K562 (cell line): ENCODE measurements at regions not wholly inside any gene's neighbourhood (a gene's known extent, or its start where the extent isn't known, plus 50 kb on each side); places are given as distances from the start of the nearest gene placed in this dataset.

ENCODE experiments used
- ATAC-seq: fragments of 200-7000 bp; cut with Tn5 transposase; 3 replicates; pipeline ENCODE4 v1.9.1; 2020; ENCODE audit warnings: moderate library complexity
- BruUV-seq: library from RNA; stranded (reverse); fragments of 400-500 nt; replicated peaks from 2 replicates; lab custom pipeline; 2021; lab: Mats Ljungman, UMichigan
- CTCF ChIA-PET: fragments of 300-600 bp; formaldehyde crosslinking; extraction: SDS; loops from one replicate; lab custom pipeline; 2021; ENCODE audit warnings: low intra/inter-chr PET ratio; lab: Yijun Ruan, JAX
- POLR2A ChIA-PET: fragments of 300-600, 350-650 bp; sonication (Branson Sonifier 250); formaldehyde crosslinking; extraction: SDS; loops from one replicate; lab custom pipeline; 2021; ENCODE audit warnings: antibody characterized with exemption, inconsistent platforms; lab: Yijun Ruan, JAX
- DNase-seq, 4 experiments: peaks; one replicate each; pipeline versions ENCODE4 v3.0.0 to v3.0.0-alpha.2; 2011 to 2018; ENCODE audit warnings: low spot score in 3 of 4, mixed read lengths in 3 of 4; ENCODE audit errors: extremely low read depth in 1 of 4
- FAIRE-seq: peaks from 2 replicates; lab custom pipeline; 2011; peaks lifted over from hg19 to GRCh38; lab: Jason Lieb, UNC
- H2AFZ ChIP-seq: 2 replicates; pipeline ENCODE4 v1.6.0; 2011; ENCODE audit warnings: low read depth, low read length, control low read depth, inconsistent platforms
- H3K27ac ChIP-seq: fragments of 200-600 bp; 3 replicates; pipeline ENCODE4 v1.8.0; 2011; ENCODE audit warnings: low read depth, mild to moderate bottlenecking, control low read depth, inconsistent platforms, low read length, moderate library complexity, mixed read lengths; ENCODE audit errors: extremely low read depth
- H3K27me3 ChIP-seq, 2 experiments: fragments of 300-600 bp in 1 of 2; 2 replicates in 1 of 2; 3 replicates in 1 of 2; pipeline versions ENCODE4 v1.6.0 to v1.8.0; 2011; ENCODE audit warnings: inconsistent platforms in 2 of 2, low read length in 2 of 2, mild to moderate bottlenecking in 1 of 2, mixed read lengths in 1 of 2, moderate library complexity in 1 of 2; ENCODE audit not compliant: control insufficient read depth in 2 of 2, insufficient read depth in 2 of 2
- H3K36me3 ChIP-seq: fragments of 300-600 bp; 3 replicates; pipeline ENCODE4 v1.8.0; 2011; ENCODE audit warnings: mild to moderate bottlenecking, low read length, inconsistent platforms; ENCODE audit not compliant: control insufficient read depth, insufficient read depth
- H3K4me1 ChIP-seq, 2 experiments: fragments of 200-600 bp in 1 of 2; replicated peaks in 1 of 2; 2 replicates in 1 of 2; 3 replicates in 1 of 2; pipeline versions ENCODE4 v1.5.1 to v1.8.0; 2011; ENCODE audit warnings: inconsistent platforms in 2 of 2, low read length in 2 of 2, mild to moderate bottlenecking in 1 of 2, mixed read lengths in 1 of 2, moderate library complexity in 1 of 2; ENCODE audit not compliant: control insufficient read depth in 2 of 2, insufficient read depth in 2 of 2
- H3K4me2 ChIP-seq: 2 replicates; pipeline ENCODE4 v1.6.1; 2011; ENCODE audit warnings: low read length, control low read depth, inconsistent platforms, mixed read lengths; ENCODE audit not compliant: insufficient read depth
- H3K4me3 ChIP-seq: fragments of 200-600 bp; sonication (generic), shearing (Covaris generic); 2 replicates; pipeline ENCODE4 v1.5.1; 2016; ENCODE audit warnings: control low read depth, inconsistent platforms
- H3K79me2 ChIP-seq: fragments of 200-600 bp; 3 replicates; pipeline ENCODE4 v1.8.0; 2011; ENCODE audit warnings: low read length, inconsistent platforms; ENCODE audit not compliant: control insufficient read depth, insufficient read depth
- H3K9ac ChIP-seq, 2 experiments: 2 replicates each; pipeline versions ENCODE4 v1.6.0 to v1.6.1; 2011; ENCODE audit warnings: low read depth in 2 of 2, low read length in 2 of 2, control low read depth in 1 of 2, inconsistent platforms in 1 of 2, mild to moderate bottlenecking in 1 of 2, mixed read lengths in 1 of 2; ENCODE audit not compliant: insufficient read depth in 1 of 2
- H3K9me1 ChIP-seq: one replicate; pipeline ENCODE4 v1.6.0; 2011; ENCODE audit warnings: inconsistent platforms, mild to moderate bottlenecking, low read length, moderate library complexity; ENCODE audit not compliant: control insufficient read depth, insufficient read depth
- H3K9me3 ChIP-seq: replicated peaks from 2 replicates; pipeline ENCODE4 v1.5.1; 2011; ENCODE audit warnings: low read depth, low read length, inconsistent platforms; ENCODE audit not compliant: control insufficient read depth, insufficient read depth
- H4K20me1 ChIP-seq: replicated peaks from 2 replicates; pipeline ENCODE4 v1.6.1; 2011; ENCODE audit warnings: low read length, inconsistent platforms, mixed read lengths; ENCODE audit not compliant: control insufficient read depth, insufficient read depth
- EGR1 ChIP-seq: fragments of 450-650 bp; conservative IDR thresholded peaks from 2 replicates; pipeline ENCODE4 v1.6.1; 2017; ENCODE audit warnings: mild to moderate bottlenecking
- ETV5 ChIP-seq: sonication (generic); formaldehyde crosslinking; IDR thresholded peaks from 2 replicates; pipeline ENCODE4 v1.4.0; 2020; ENCODE audit warnings: low read depth, mild to moderate bottlenecking, missing genetic modification reagents
- ETV6 ChIP-seq, 3 experiments: fragments of 150-350 bp in 1 of 3; sonication (generic) in 1 of 3; formaldehyde crosslinking in 1 of 3; IDR thresholded peaks; 2 replicates each; pipeline versions ENCODE4 v1.6.1 to v1.8.0; 2014 to 2022; ENCODE audit warnings: borderline replicate concordance in 2 of 3, low read depth in 2 of 3, antibody characterized with exemption in 1 of 3, low read length in 1 of 3, mild to moderate bottlenecking in 1 of 3, missing genetic modification reagents in 1 of 3
- HMG20A ChIP-seq: fragments of 450-650 bp; formaldehyde crosslinking; conservative IDR thresholded peaks from 2 replicates; pipeline ENCODE4 v1.4.0; 2020; ENCODE audit warnings: mild to moderate bottlenecking, mixed read lengths
- HOXB6 ChIP-seq: fragments of 250-450 bp; sonication (Bioruptor Pico); IDR thresholded peaks from 2 replicates; pipeline ENCODE4 v1.5.1; 2022; ENCODE audit warnings: mild to moderate bottlenecking, borderline replicate concordance
- MAFF ChIP-seq: IDR thresholded peaks from 2 replicates; pipeline ENCODE4 v1.6.1; 2012; ENCODE audit warnings: low read length, improper control_type of control experiment
- MYBL2 ChIP-seq, 2 experiments: fragments of 450-650 bp in 1 of 2; sonication (generic) in 1 of 2; formaldehyde crosslinking in 1 of 2; IDR thresholded peaks; 2 replicates each; pipeline versions ENCODE4 v1.6.1 to v1.8.1; 2017 to 2022; ENCODE audit warnings: borderline replicate concordance in 1 of 2, inconsistent platforms in 1 of 2, low read depth in 1 of 2, mild to moderate bottlenecking in 1 of 2, missing genetic modification reagents in 1 of 2, moderate library complexity in 1 of 2
- POLR2AphosphoS2 ChIP-seq: IDR thresholded peaks from 2 replicates; pipeline ENCODE4 v1.6.1; 2012; ENCODE audit warnings: low read length, improper control_type of control experiment
- RAD21 ChIP-seq, 2 experiments: fragments of 250-450 bp in 1 of 2; fragments of 450-650 bp in 1 of 2; sonication (Bioruptor Pico) in 1 of 2; formaldehyde crosslinking in 1 of 2; IDR thresholded peaks in 1 of 2; conservative IDR thresholded peaks in 1 of 2; 2 replicates each; pipeline versions ENCODE4 v1.4.0 to v1.8.0; 2020 to 2022; ENCODE audit warnings: mild to moderate bottlenecking in 2 of 2, moderate library complexity in 1 of 2
- RBM17 ChIP-seq: fragments of 200-400 bp; formaldehyde crosslinking; IDR thresholded peaks from 2 replicates; pipeline ENCODE4 v1.6.1; 2017; ENCODE audit warnings: low read depth, mild to moderate bottlenecking, low read length, borderline replicate concordance
- RNF219 ChIP-seq: fragments of 250-450 bp; sonication (Bioruptor Pico); IDR thresholded peaks from 2 replicates; pipeline ENCODE4 v1.5.0; 2022; ENCODE audit warnings: mild to moderate bottlenecking
- STAG1 ChIP-seq: sonication (generic); formaldehyde crosslinking; IDR thresholded peaks from 2 replicates; pipeline ENCODE4 v1.5.0; 2020; ENCODE audit warnings: missing genetic modification reagents, borderline replicate concordance
- TFAP4 ChIP-seq: sonication (generic); formaldehyde crosslinking; IDR thresholded peaks from 2 replicates; pipeline ENCODE4 v1.8.0; 2022; ENCODE audit warnings: missing genetic modification reagents, mild to moderate bottlenecking, moderate library complexity, borderline replicate concordance
- USF1 ChIP-seq: sonication (generic); formaldehyde crosslinking; IDR thresholded peaks from 2 replicates; pipeline ENCODE4 v1.9.0; 2022; ENCODE audit warnings: mild to moderate bottlenecking, missing genetic modification reagents
- ZNF274 ChIP-seq: IDR thresholded peaks from 2 replicates; pipeline ENCODE4 v1.6.1; 2011; ENCODE audit warnings: low read depth, mild to moderate bottlenecking, low read length, moderate library complexity, borderline replicate concordance
- ZNF3 ChIP-seq: fragments of 250-450 bp; sonication (Bioruptor Pico); IDR thresholded peaks from 2 replicates; pipeline ENCODE4 v1.5.0; 2021; ENCODE audit warnings: mild to moderate bottlenecking, moderate library complexity
- ZNF436 ChIP-seq: fragments of 250-450, 450-650 bp; sonication (Bioruptor Pico); formaldehyde crosslinking; IDR thresholded peaks from 2 replicates; pipeline ENCODE4 v1.7.0; 2020; ENCODE audit warnings: mild to moderate bottlenecking
- WGBS: fragments of 100-300 bp; shearing (Covaris generic); methylation state at CpG from one replicate; pipeline ENCODE4 v1.1.6; 2016; ENCODE audit warnings: low coverage, mixed read lengths; ENCODE audit not compliant: insufficient coverage; ENCODE audit errors: missing lambda C conversion rate; 5-methylcytosine and 5-hydroxymethylcytosine counted together
- in situ Hi-C: fragments of 300-500 bp; cut with MboI; formaldehyde crosslinking; loops from 4 replicates; pipeline ENCODE4 v1.15.0; 2018; ENCODE audit warnings: inconsistent platforms, mixed read lengths
- intact Hi-C: fragments of 100-400 bp; cut with micrococcal nuclease; formaldehyde crosslinking; loops from 2 replicates; pipeline ENCODE4 v1.14.2; 2022

- TF ChIP-seq ZNF274 (no peak), HMG20A (no peak), HOXB6 (CRISPR knock-in tag) (no peak)
These were observed 390.6 kb upstream of the ZFP42 start (continued) for GRCh38 chr4:187604984-187605383.

GRCh38 chr4:187606581-187606980, 389.0 kb upstream of the ZFP42 start:
- CTCF ChIA-PET: no interaction called here
- FAIRE-seq: peak; percentile 78
- TF ChIP-seq MYBL2 (IDR thresholded peaks at IDR 0.05; ENCODE audit: low read depth) (no peak), MYBL2 (CRISPR knock-in tag; IDR thresholded peaks at IDR 0.05; ENCODE audit: borderline replicate concordance) (no peak), ETV5 (CRISPR knock-in tag) (no peak), RAD21 (CRISPR knock-in tag; conservative IDR thresholded peaks at IDR 0.05 in 1 of 2, IDR thresholded peaks at IDR 0.05 in 1 of 2) (peak; percentile 72 to 73), POLR2AphosphoS2 (no peak), RNF219 (CRISPR knock-in tag) (no peak), ETV6 (IDR thresholded peaks at IDR 0.05; ENCODE audit: borderline replicate concordance in 1 of 2, low read depth in 2 of 2, low read length in 1 of 2) (no peak), ETV6 (CRISPR knock-in tag; IDR thresholded peaks at IDR 0.05; ENCODE audit: borderline replicate concordance) (no peak), ZNF436 (no peak), RBM17 (no peak), MAFF (no peak), STAG1 (CRISPR knock-in tag) (peak; percentile 30; the same call in 1 of the 2 replicates), TFAP4 (CRISPR knock-in tag) (no peak), EGR1 (no peak), ZNF3 (CRISPR knock-in tag) (no peak), USF1 (CRISPR knock-in tag) (peak; percentile 12; the same call in 1 of the 2 replicates)

More at GRCh38 chr4:187606581-187606980, 389.0 kb upstream of the ZFP42 start:
- H3K9me1 ChIP-seq: no peaks in the 10 kb centered on the region
- POLR2A ChIA-PET: no interaction called here
- no peak overlapping the region for H3K27ac ChIP-seq
- no peak overlapping the region for H3K9ac ChIP-seq
- H3K4me3 ChIP-seq: no peak overlapping the region
- BruUV-seq: no TSS peak
- H4K20me1 ChIP-seq: no peaks in the 10 kb centered on the region
- DNase-seq (peak; percentile 37 to 67 (median 53)), ATAC-seq (peak; percentile 73; the same call in 2 of the 3 replicates)
- no peaks in the 10 kb centered on the region for H3K79me2 ChIP-seq
- H3K36me3 ChIP-seq: no peaks in the 10 kb centered on the region
- no peaks in the 10 kb centered on the region for H3K27me3 ChIP-seq
- H3K4me1 ChIP-seq: no peaks in the 10 kb centered on the region
- in situ Hi-C loops (no loop called here), intact Hi-C loops (loop anchor here (5.0 to 10.0 kb wide), 2 partner anchors 882 to 1596 kb away; partner anchors contain the start of gene FAT1)
- no peaks in the 10 kb centered on the region; the same call in 1 of the 2 replicates for H3K9me3 ChIP-seq
- WGBS: 0% methylated on average over 1 of the region's 1 CpG
- no peak overlapping the region for H3K4me2 ChIP-seq
- no peak overlapping the region for H2AFZ ChIP-seq
